RWPE2 (cell line): ENCODE measurements at regions not wholly inside any gene's neighbourhood (a gene's known extent, or its start where the extent isn't known, plus 50 kb on each side); places are given as distances from the start of the nearest gene placed in this dataset.

Experiments
- ATAC-seq: fragments of 200-7000 bp; cut with Tn5 transposase; 3 replicates; pipeline ENCODE4 v1.9.1; 2021; ENCODE audit warnings: low read depth
- DNase-seq: peaks from one replicate; pipeline ENCODE4 v3.0.0-alpha.2; 2020; ENCODE audit warnings: low spot score
- H3K27ac ChIP-seq: fragments of 450-650 bp; 2 replicates; pipeline ENCODE4 v1.5.1; 2017; ENCODE audit warnings: mild to moderate bottlenecking; ENCODE audit not compliant: poor library complexity, severe bottlenecking
- H3K27me3 ChIP-seq: fragments of 250-450 bp; sonication (Bioruptor Pico); 2 replicates; pipeline ENCODE4 v1.5.1; 2021; ENCODE audit warnings: mild to moderate bottlenecking, moderate library complexity; ENCODE audit not compliant: insufficient read depth, poor library complexity, severe bottlenecking
- H3K36me3 ChIP-seq: fragments of 250-450 bp; sonication (Bioruptor Pico); 2 replicates; pipeline ENCODE4 v1.5.1; 2020; ENCODE audit warnings: low read depth, mild to moderate bottlenecking, moderate library complexity
- H3K4me1 ChIP-seq: fragments of 250-450 bp; sonication (Bioruptor Pico); 2 replicates; pipeline ENCODE4 v1.5.1; 2021; ENCODE audit warnings: mild to moderate bottlenecking, moderate library complexity; ENCODE audit not compliant: insufficient read depth, poor library complexity, severe bottlenecking
- H3K4me3 ChIP-seq: fragments of 250-450 bp; sonication (Bioruptor Pico); 2 replicates; pipeline ENCODE4 v1.5.1; 2021; ENCODE audit warnings: mild to moderate bottlenecking, moderate library complexity; ENCODE audit not compliant: severe bottlenecking
- H3K9me3 ChIP-seq: fragments of 250-450 bp; sonication (Bioruptor Pico); 2 replicates; pipeline ENCODE4 v1.5.1; 2021; ENCODE audit warnings: mild to moderate bottlenecking, moderate library complexity; ENCODE audit not compliant: severe bottlenecking
- CTCF ChIP-seq: fragments of 450-650 bp; IDR thresholded peaks from one replicate; pipeline ENCODE4 v1.5.1; 2017; ENCODE audit warnings: mild to moderate bottlenecking, moderate library complexity; ENCODE audit not compliant: poor library complexity, severe bottlenecking

GRCh38 chr9:29865764-29866313 lies 2292.6 kb upstream of the C9orf72 start:
- DNase-seq: no peak
- Histone ChIP-seq H3K27me3 (no peaks in the 10 kb centered on the region), H3K36me3 (no peaks in the 10 kb centered on the region), H3K4me3 (no peak overlapping the region), H3K27ac (no peak overlapping the region), H3K9me3 (no peaks in the 10 kb centered on the region), H3K4me1 (no peaks in the 10 kb centered on the region)
- ATAC-seq: no peak
- TF ChIP-seq CTCF: no peak

GRCh38 chr9:29866556-29866955 lies 2293.3 kb upstream of the C9orf72 start:
- Histone ChIP-seq H3K4me3 (no peak overlapping the region), H3K27ac (no peak overlapping the region), H3K36me3 (no peaks in the 10 kb centered on the region), H3K4me1 (no peaks in the 10 kb centered on the region), H3K9me3 (no peaks in the 10 kb centered on the region), H3K27me3 (no peaks in the 10 kb centered on the region)
- no peak for TF ChIP-seq CTCF
- ATAC-seq: no peak
- DNase-seq: no peak

GRCh38 chr9:29873579-29873978 lies 2300.3 kb upstream of the C9orf72 start:
- no peaks in the 10 kb centered on the region for H3K9me3 ChIP-seq
- no peak overlapping the region for H3K27ac ChIP-seq
- no peaks in the 10 kb centered on the region for H3K36me3 ChIP-seq
- no peak for TF ChIP-seq CTCF
- ATAC-seq: no peak
- no peaks in the 10 kb centered on the region for H3K4me1 ChIP-seq
- no peaks in the 10 kb centered on the region for H3K27me3 ChIP-seq
- no peak overlapping the region for H3K4me3 ChIP-seq
- DNase-seq: no peak

- H3K27me3 ChIP-seq: no peaks in the 10 kb centered on the region
- no peaks in the 10 kb centered on the region for H3K9me3 ChIP-seq
- no peaks in the 10 kb centered on the region for H3K36me3 ChIP-seq
- DNase-seq: no peak
- TF ChIP-seq CTCF: no peak
- H3K4me1 ChIP-seq: no peaks in the 10 kb centered on the region
- no peak for ATAC-seq
- H3K4me3 ChIP-seq: no peak overlapping the region
- H3K27ac ChIP-seq: no peak overlapping the region
These were observed 2302.3 kb upstream of the C9orf72 start for GRCh38 chr9:29875547-29875946.

- no peak for ATAC-seq
- TF ChIP-seq CTCF: no peak
These were observed 2309.5 kb upstream of the C9orf72 start for GRCh38 chr9:29882767-29883166.

More at GRCh38 chr9:29882767-29883166, 2309.5 kb upstream of the C9orf72 start:
- Histone ChIP-seq H3K4me1 (no peaks in the 10 kb centered on the region), H3K9me3 (no peaks in the 10 kb centered on the region), H3K27ac (no peak overlapping the region), H3K36me3 (no peaks in the 10 kb centered on the region), H3K4me3 (no peak overlapping the region), H3K27me3 (no peaks in the 10 kb centered on the region)
- no peak for DNase-seq
